Endothelial cell (in vitro differentiated cells): ENCODE measurements at regions not wholly inside any gene's neighbourhood (a gene's known extent, or its start where the extent isn't known, plus 50 kb on each side); places are given as distances from the start of the nearest gene placed in this dataset.

ENCODE experiments used
- DNase-seq: peaks from one replicate; pipeline ENCODE4 v3.0.0; 2021; ENCODE audit warnings: low spot score
- H3K27ac Mint-ChIP-seq: one replicate; pipeline ENCODE4 v1.8.0; 2021; ENCODE audit warnings: mixed read lengths, inconsistent platforms; ENCODE audit not compliant: unreplicated experiment
- H3K27me3 Mint-ChIP-seq: one replicate; pipeline ENCODE4 v1.8.0; 2021; ENCODE audit warnings: mild to moderate bottlenecking, moderate library complexity, mixed read lengths, inconsistent platforms; ENCODE audit not compliant: unreplicated experiment
- H3K36me3 Mint-ChIP-seq: one replicate; pipeline ENCODE4 v1.8.0; 2021; ENCODE audit warnings: mild to moderate bottlenecking, low read depth, mixed read lengths, inconsistent platforms; ENCODE audit not compliant: unreplicated experiment
- H3K4me1 Mint-ChIP-seq: one replicate; pipeline ENCODE4 v1.8.0; 2021; ENCODE audit warnings: mild to moderate bottlenecking, mixed read lengths, inconsistent platforms; ENCODE audit not compliant: unreplicated experiment
- H3K4me3 Mint-ChIP-seq: one replicate; pipeline ENCODE4 v1.8.0; 2021; ENCODE audit warnings: mild to moderate bottlenecking, mixed read lengths, inconsistent platforms; ENCODE audit not compliant: unreplicated experiment
- H3K9me3 Mint-ChIP-seq: one replicate; pipeline ENCODE4 v1.8.0; 2021; ENCODE audit warnings: mixed read lengths, inconsistent platforms; ENCODE audit not compliant: unreplicated experiment
- CTCF ChIP-seq: fragments of 200-600 bp; sonication (generic); IDR thresholded peaks from one replicate; pipeline ENCODE4 v1.5.0; 2021; ENCODE audit warnings: antibody characterized with exemption; ENCODE audit not compliant: unreplicated experiment

- H3K4me1 Mint-ChIP-seq = no peaks in the 10 kb centered on the region
- no peaks in the 10 kb centered on the region for H3K9me3 Mint-ChIP-seq
- no peaks in the 10 kb centered on the region for H3K36me3 Mint-ChIP-seq
- no peak overlapping the region for H3K27ac Mint-ChIP-seq
- H3K4me3 Mint-ChIP-seq = no peak overlapping the region
- H3K27me3 Mint-ChIP-seq = no peaks in the 10 kb centered on the region
- no peak for TF ChIP-seq CTCF
- DNase-seq = no peak
Observed at GRCh38 chr6:10210052-10210451, 204.8 kb downstream of the TFAP2A start.

DNA sequence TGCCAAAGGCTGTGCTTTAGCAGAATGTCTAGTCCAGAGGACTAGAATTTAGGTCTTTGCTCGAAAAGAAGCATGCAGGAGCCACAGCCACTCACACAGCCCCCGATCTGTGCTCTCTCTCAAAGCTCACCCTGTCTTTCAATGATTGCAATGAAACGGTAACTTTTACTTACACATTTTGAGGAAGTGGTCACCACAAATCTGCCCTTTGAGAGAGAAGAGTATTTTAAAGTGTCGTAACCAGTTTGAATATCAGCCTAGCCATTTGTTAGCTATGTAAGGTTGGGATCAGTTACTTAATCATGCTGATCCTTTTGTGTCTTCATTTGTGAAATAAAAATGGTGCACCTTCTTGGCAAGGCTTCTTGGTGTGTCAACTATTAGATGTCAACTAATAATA lies 209.0 kb downstream of the TFAP2A start:
- DNase-seq = no peak
- no peaks in the 10 kb centered on the region for H3K4me1 Mint-ChIP-seq
- H3K27me3 Mint-ChIP-seq = no peaks in the 10 kb centered on the region
- TF ChIP-seq CTCF = no peak
- no peaks in the 10 kb centered on the region for H3K36me3 Mint-ChIP-seq
- no peaks in the 10 kb centered on the region for H3K9me3 Mint-ChIP-seq
- no peak overlapping the region for H3K4me3 Mint-ChIP-seq
- H3K27ac Mint-ChIP-seq = no peak overlapping the region

DNA sequence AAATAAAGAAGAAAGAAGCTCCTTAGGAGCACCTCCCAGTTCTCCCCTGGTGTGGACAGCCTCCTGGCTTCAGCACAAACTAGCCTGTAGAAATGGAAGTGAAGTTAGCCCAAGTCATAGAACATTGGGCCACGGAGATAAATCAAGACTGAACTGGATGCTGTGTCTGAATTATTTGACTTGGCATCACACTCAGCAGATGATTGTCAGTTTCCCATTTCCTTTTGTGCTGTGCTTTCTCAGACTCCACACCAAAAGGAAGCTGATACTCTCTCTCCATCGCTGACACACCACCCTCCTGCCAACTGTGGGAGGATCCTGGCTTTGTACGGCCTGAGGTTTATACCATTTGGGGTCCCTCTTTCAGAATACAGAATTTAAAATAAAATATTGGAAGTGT lies 209.8 kb downstream of the TFAP2A start:
- Mint-ChIP-seq H3K9me3 (no peaks in the 10 kb centered on the region), H3K4me3 (no peak overlapping the region), H3K27ac (no peak overlapping the region), H3K36me3 (no peaks in the 10 kb centered on the region), H3K4me1 (no peaks in the 10 kb centered on the region), H3K27me3 (no peaks in the 10 kb centered on the region)
- no peak for TF ChIP-seq CTCF
- DNase-seq = no peak

DNA sequence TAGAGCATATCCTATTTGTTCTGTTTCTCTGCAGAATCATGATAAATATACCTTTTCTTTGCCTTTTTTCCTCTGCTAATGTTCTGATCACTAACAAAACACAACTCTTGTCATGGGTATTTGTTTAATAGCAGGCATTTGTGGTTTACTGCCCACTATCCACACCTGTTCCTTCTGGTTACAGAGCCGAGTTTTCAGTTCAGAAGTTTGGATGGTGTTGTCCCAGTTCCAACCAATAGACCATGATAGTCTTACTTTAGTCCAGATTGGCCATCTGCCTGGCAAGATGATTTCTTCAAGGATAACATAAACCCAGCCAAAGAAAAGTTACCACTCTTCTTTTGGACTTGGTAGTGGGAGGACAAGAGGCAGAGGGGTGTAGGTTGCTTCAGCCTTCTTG lies 211.2 kb downstream of the TFAP2A start:
- no peak overlapping the region for H3K4me3 Mint-ChIP-seq
- no peaks in the 10 kb centered on the region for H3K9me3 Mint-ChIP-seq
- TF ChIP-seq CTCF = no peak
- H3K4me1 Mint-ChIP-seq = no peaks in the 10 kb centered on the region
- no peaks in the 10 kb centered on the region for H3K27me3 Mint-ChIP-seq
- no peaks in the 10 kb centered on the region for H3K36me3 Mint-ChIP-seq
- DNase-seq = no peak
- no peak overlapping the region for H3K27ac Mint-ChIP-seq

DNA sequence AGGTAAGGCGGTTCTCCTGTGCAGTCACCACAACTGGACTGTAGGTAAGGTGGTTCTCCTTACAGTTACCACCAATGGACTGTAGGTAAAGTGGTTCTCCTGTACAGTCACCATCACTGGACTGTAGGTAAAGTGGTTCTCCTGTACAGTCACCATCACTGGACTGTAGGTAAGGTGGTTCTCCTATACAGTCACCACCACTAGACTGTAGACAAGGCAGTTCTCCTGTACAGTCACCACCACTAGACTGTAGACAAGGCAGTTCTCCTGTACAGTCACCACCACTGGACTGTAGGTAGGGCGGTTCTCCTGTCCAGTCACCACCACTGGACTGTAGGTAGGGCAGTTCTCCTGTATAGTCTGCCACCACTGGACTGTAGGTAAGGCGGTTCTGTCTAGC lies 212.3 kb downstream of the TFAP2A start:
- TF ChIP-seq CTCF = no peak
- DNase-seq = no peak
- Mint-ChIP-seq H3K36me3 (no peaks in the 10 kb centered on the region), H3K27ac (no peak overlapping the region), H3K27me3 (peaks cover 2% of the 10 kb centered on the region), H3K4me1 (no peaks in the 10 kb centered on the region), H3K9me3 (no peaks in the 10 kb centered on the region), H3K4me3 (no peak overlapping the region)
